PC-9 (cell line): ENCODE measurements at regions not wholly inside any gene's neighbourhood (a gene's known extent, or its start where the extent isn't known, plus 50 kb on each side); places are given as distances from the start of the nearest gene placed in this dataset.

ENCODE experiments used
- BruUV-seq: library from RNA; stranded (reverse); fragments of 400-500 nt; replicated peaks from 2 replicates; lab custom pipeline; 2021; lab: Mats Ljungman, UMichigan
- CTCF ChIA-PET: fragments of 300-600 bp; sonication (Branson Sonifier 250); formaldehyde crosslinking; loops from one replicate; lab custom pipeline; 2022; ENCODE audit warnings: antibody characterized with exemption; lab: Charles Lee
- POLR2A ChIA-PET: fragments of 300-600 bp; sonication (Branson Sonifier 250); formaldehyde crosslinking; loops from one replicate; lab custom pipeline; 2022; ENCODE audit warnings: antibody characterized with exemption; ENCODE audit not compliant: unreplicated experiment; lab: Charles Lee
- DNase-seq, 2 experiments: peaks; one replicate each; pipeline versions ENCODE4 v3.0.0 to v3.0.0-alpha.2; 2015 to 2022; ENCODE audit warnings: mixed read lengths in 1 of 2
- H2AFZ ChIP-seq: fragments of 200-600 bp; sonication (generic); 2 replicates; pipeline ENCODE4 v1.8.1; 2017; ENCODE audit warnings: antibody characterized with exemption
- H3F3A ChIP-seq: fragments of 200-600 bp; sonication (generic); 2 replicates; pipeline ENCODE4 v1.8.1; 2017; ENCODE audit warnings: antibody characterized with exemption, mild to moderate bottlenecking, low read depth; ENCODE audit not compliant: insufficient read depth
- H3K27ac ChIP-seq: fragments of 200-600 bp; sonication (generic); 2 replicates; pipeline ENCODE4 v1.6.1; 2016; ENCODE audit warnings: mixed run types
- H3K27me3 ChIP-seq: fragments of 200-600 bp; sonication (generic); 2 replicates; pipeline ENCODE4 v1.6.1; 2016; ENCODE audit warnings: low read depth, mixed run types; ENCODE audit not compliant: insufficient read depth
- H3K36me3 ChIP-seq: fragments of 200-600 bp; sonication (generic); 2 replicates; pipeline ENCODE4 v1.6.1; 2016; ENCODE audit warnings: low read depth, mixed run types
- H3K4me1 ChIP-seq: fragments of 200-600 bp; sonication (generic); replicated peaks from 2 replicates; pipeline ENCODE4 v1.6.1; 2016; ENCODE audit warnings: mixed run types; ENCODE audit not compliant: insufficient read depth
- H3K4me2 ChIP-seq: fragments of 200-600 bp; sonication (generic); 2 replicates; pipeline ENCODE4 v1.6.1; 2017; ENCODE audit warnings: mixed run types
- H3K4me3 ChIP-seq: fragments of 200-600 bp; sonication (generic); 2 replicates; pipeline ENCODE4 v1.6.1; 2016; ENCODE audit warnings: mixed run types
- H3K79me2 ChIP-seq: fragments of 200-600 bp; sonication (generic); 2 replicates; pipeline ENCODE4 v1.6.1; 2017; ENCODE audit warnings: low read depth, mixed run types
- H3K9me2 ChIP-seq: fragments of 200-600 bp; sonication (generic); 2 replicates; pipeline ENCODE4 v1.8.1; 2017; ENCODE audit warnings: mild to moderate bottlenecking; ENCODE audit not compliant: insufficient read depth
- H3K9me3 ChIP-seq: fragments of 200-600 bp; sonication (generic); 2 replicates; pipeline ENCODE4 v1.8.1; 2016; ENCODE audit warnings: low read depth; ENCODE audit not compliant: insufficient read depth
- H4K20me1 ChIP-seq: fragments of 200-600 bp; sonication (generic); 2 replicates; pipeline ENCODE4 v1.8.1; 2017; ENCODE audit not compliant: insufficient read depth
- EZH2 ChIP-seq: fragments of 200-600 bp; sonication (generic); IDR thresholded peaks from 2 replicates; pipeline ENCODE4 v1.8.0; 2017; ENCODE audit warnings: antibody characterized with exemption, low read depth
- intact Hi-C: fragments of 100-400 bp; cut with micrococcal nuclease; formaldehyde crosslinking; loops from one replicate; pipeline ENCODE4 v1.10.0; 2022; ENCODE audit not compliant: unreplicated experiment
- TF ChIP-seq, protein P1 (sequence below): fragments of 200-600 bp; sonication (generic); conservative IDR thresholded peaks from 2 replicates; pipeline ENCODE4 v1.6.1; 2017; ENCODE audit warnings: mixed run types, antibody characterized with exemption, mild to moderate bottlenecking, moderate library complexity

DNA sequence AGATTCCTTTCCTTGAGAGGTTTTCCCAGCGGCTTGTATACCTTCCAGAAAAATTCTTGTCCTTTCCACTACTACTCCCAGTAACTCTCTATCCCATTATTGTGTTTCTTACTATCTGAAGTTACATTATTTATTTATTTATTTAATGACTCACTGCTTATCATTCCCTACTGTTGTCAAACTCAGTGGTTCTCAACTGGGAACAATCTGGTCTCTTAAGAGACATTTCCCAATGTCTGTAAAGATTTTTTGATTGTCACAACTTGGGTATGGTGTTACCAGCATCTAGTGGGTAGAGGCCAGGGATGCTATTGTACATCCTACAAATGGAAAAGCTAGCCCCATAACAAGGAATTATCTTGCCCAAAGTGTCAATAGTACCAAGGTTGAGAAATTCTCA is 771.5 kb upstream of the ADGRL2 start:
- Histone ChIP-seq H3F3A (no peaks in the 10 kb centered on the region), H3K79me2 (no peaks in the 10 kb centered on the region), H3K4me1 (no peaks in the 10 kb centered on the region), H3K4me3 (no peak overlapping the region), H3K4me2 (no peak overlapping the region), H3K9me2 (no peaks in the 10 kb centered on the region), H3K27me3 (no peaks in the 10 kb centered on the region), H3K9me3 (no peaks in the 10 kb centered on the region), H3K36me3 (no peaks in the 10 kb centered on the region), H3K27ac (no peak overlapping the region), H4K20me1 (no peaks in the 10 kb centered on the region), H2AFZ (no peak overlapping the region)
- ChIA-PET POLR2A (no interaction called here), CTCF (no interaction called here)
- intact Hi-C loops: no loop called here
- DNase-seq: no peak
- TF ChIP-seq, protein P1, sequence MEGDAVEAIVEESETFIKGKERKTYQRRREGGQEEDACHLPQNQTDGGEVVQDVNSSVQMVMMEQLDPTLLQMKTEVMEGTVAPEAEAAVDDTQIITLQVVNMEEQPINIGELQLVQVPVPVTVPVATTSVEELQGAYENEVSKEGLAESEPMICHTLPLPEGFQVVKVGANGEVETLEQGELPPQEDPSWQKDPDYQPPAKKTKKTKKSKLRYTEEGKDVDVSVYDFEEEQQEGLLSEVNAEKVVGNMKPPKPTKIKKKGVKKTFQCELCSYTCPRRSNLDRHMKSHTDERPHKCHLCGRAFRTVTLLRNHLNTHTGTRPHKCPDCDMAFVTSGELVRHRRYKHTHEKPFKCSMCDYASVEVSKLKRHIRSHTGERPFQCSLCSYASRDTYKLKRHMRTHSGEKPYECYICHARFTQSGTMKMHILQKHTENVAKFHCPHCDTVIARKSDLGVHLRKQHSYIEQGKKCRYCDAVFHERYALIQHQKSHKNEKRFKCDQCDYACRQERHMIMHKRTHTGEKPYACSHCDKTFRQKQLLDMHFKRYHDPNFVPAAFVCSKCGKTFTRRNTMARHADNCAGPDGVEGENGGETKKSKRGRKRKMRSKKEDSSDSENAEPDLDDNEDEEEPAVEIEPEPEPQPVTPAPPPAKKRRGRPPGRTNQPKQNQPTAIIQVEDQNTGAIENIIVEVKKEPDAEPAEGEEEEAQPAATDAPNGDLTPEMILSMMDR: no peak
- TF ChIP-seq EZH2: no peak
- no TSS peak for BruUV-seq

DNA sequence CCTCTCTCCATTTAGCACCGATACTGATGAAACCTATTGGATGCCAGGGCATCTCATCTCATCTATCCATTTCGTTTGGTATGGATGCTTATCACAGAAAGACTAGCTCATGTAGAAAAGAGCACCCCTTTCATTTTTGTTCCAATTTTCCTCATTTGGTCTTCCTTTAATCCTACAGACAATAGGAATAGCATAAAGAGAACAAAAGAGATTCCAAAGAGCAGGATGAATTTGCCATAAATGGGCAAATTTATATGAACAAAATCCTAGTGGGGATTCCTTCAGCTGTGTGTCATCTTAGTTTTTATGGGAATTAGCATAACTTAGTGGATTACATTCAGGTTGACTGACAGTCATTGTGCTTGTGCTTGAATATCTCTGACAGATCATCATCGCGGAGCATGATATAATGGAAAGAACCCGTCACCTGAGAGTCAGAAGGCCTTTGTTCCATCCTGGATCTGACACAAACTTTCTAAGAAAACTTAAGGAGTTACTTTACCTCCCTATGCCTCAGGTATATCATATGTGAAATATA is 777.5 kb upstream of the ADGRL2 start:
- no peaks in the 10 kb centered on the region for H3K36me3 ChIP-seq
- POLR2A ChIA-PET: no interaction called here
- DNase-seq: no peak
- H3F3A ChIP-seq: no peaks in the 10 kb centered on the region
- no peaks in the 10 kb centered on the region for H3K9me2 ChIP-seq
- H3K9me3 ChIP-seq: no peaks in the 10 kb centered on the region
- intact Hi-C loops: no loop called here
- H3K79me2 ChIP-seq: no peaks in the 10 kb centered on the region
- H4K20me1 ChIP-seq: no peaks in the 10 kb centered on the region
- no peak overlapping the region for H2AFZ ChIP-seq
- H3K4me1 ChIP-seq: no peaks in the 10 kb centered on the region
- TF ChIP-seq, protein P1: no peak
- no peak for TF ChIP-seq EZH2
- CTCF ChIA-PET: no interaction called here
- no peaks in the 10 kb centered on the region for H3K27me3 ChIP-seq
- BruUV-seq: no TSS peak
- H3K4me2 ChIP-seq: no peak overlapping the region
- no peak overlapping the region for H3K4me3 ChIP-seq
- no peak overlapping the region for H3K27ac ChIP-seq

DNA sequence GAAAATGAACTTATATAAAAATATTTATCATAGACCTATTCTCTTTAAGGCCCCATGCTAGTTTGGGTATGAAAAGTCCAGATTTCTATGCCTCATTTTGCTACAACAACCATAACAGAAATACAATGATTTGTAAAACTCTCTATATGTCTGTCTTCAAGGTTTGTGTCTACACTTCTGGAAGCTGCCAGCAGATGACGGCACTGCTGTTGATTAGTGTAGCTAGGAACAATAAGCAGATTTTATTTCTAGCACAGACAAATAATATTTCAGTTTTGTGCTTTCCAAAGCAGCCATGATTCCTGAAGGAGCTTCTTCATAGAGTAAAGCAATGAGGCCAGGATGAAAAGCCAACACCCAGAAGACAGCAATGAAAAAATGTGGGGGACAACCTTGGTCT is 779.6 kb upstream of the ADGRL2 start:
- no peaks in the 10 kb centered on the region for H3K4me1 ChIP-seq
- H3K79me2 ChIP-seq: no peaks in the 10 kb centered on the region
- H4K20me1 ChIP-seq: no peaks in the 10 kb centered on the region
- intact Hi-C loops: no loop called here
- CTCF ChIA-PET: no interaction called here
- no peaks in the 10 kb centered on the region for H3F3A ChIP-seq
- no peak overlapping the region for H3K4me3 ChIP-seq
- POLR2A ChIA-PET: no interaction called here
- no peak overlapping the region for H3K27ac ChIP-seq
- no peaks in the 10 kb centered on the region for H3K9me3 ChIP-seq
- TF ChIP-seq, protein P1: no peak
- no peak for TF ChIP-seq EZH2
- no peaks in the 10 kb centered on the region for H3K27me3 ChIP-seq
- H3K9me2 ChIP-seq: no peaks in the 10 kb centered on the region
- no peak for DNase-seq
- no peak overlapping the region for H2AFZ ChIP-seq
- no TSS peak for BruUV-seq
- H3K36me3 ChIP-seq: no peaks in the 10 kb centered on the region
- H3K4me2 ChIP-seq: no peak overlapping the region
